ENCODE measurements at regions not wholly inside any gene's neighbourhood (a gene's known extent, or its start where the extent isn't known, plus 50 kb on each side); places are given as distances from the start of the nearest gene placed in this dataset.

DNA sequence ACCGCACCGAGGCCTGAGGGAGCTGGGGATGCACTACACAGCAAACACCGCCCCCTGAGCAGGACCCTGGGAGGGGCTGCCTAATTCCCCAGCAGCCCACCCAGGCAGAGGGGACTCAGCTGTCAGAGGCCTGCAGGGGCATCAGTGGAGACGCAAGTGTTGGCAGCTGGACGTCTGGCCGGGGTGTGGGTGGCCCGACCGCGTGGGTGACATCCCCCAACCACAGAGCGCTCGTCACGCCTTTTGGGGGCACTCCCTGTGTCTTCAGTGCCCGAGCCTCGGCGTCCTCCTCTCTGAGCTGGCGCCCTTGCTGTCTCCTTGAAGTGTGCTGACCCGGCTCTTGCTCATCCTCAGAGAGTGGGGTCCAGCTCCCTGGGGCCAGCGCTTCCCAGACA, 150.2 kb downstream of the BRD1 start:
- no peaks in the 10 kb centered on the region for H3K36me3 Mint-ChIP-seq (ENCODE audit: low read depth)
- no peaks in the 10 kb centered on the region for H3K9me3 Mint-ChIP-seq
- H3K4me1 Mint-ChIP-seq: no peaks in the 10 kb centered on the region
- H3K27ac Mint-ChIP-seq: no peak overlapping the region
- TF ChIP-seq, protein P1, sequence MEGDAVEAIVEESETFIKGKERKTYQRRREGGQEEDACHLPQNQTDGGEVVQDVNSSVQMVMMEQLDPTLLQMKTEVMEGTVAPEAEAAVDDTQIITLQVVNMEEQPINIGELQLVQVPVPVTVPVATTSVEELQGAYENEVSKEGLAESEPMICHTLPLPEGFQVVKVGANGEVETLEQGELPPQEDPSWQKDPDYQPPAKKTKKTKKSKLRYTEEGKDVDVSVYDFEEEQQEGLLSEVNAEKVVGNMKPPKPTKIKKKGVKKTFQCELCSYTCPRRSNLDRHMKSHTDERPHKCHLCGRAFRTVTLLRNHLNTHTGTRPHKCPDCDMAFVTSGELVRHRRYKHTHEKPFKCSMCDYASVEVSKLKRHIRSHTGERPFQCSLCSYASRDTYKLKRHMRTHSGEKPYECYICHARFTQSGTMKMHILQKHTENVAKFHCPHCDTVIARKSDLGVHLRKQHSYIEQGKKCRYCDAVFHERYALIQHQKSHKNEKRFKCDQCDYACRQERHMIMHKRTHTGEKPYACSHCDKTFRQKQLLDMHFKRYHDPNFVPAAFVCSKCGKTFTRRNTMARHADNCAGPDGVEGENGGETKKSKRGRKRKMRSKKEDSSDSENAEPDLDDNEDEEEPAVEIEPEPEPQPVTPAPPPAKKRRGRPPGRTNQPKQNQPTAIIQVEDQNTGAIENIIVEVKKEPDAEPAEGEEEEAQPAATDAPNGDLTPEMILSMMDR (IDR thresholded peaks at IDR 0.05; ENCODE audit: unreplicated experiment in 3 of 3): no peak
- H3K27me3 Mint-ChIP-seq (ENCODE audit: low read depth): peaks cover 79% of the 10 kb centered on the region
- no peak overlapping the region for H3K4me3 Mint-ChIP-seq

DNA sequence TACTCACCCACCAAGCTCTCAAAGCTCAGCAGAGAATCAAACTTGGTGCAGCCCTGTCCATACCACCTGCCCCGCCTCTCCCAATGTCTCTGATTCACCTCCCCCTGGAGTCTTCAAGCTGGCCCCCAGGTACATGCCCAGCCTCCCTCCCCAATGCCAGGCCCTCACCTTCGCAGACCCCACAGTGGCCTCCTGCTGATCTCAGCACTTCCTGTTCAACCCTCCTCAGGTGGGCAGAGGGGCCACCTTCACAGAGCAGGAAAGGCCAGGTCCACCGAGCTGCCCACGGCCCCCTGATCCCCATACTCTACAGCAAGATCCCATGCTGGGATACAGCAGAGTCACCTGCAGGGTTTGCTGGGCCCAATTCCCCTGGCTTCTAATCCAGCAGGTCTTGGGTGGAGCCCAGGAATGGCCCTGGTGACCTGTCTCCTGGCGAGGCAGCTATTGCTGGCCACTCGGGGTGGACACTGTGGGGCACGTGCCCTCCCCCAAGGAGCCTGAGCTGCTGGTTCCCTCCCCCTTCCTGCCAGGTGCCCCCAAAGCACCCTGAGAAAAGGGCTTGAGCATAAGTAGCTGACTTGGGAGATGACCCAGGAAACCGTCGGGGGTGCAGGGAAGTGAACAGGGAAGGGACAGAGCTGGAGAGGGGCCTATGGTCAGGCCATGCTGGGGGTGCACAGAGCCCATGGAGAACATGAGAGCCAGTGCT, 150.7 kb downstream of the BRD1 start:
- Mint-ChIP-seq H3K4me3 (no peak overlapping the region), H3K27ac (no peak overlapping the region), H3K4me1 (peaks cover 2% of the 10 kb centered on the region), H3K36me3 (ENCODE audit: low read depth) (no peaks in the 10 kb centered on the region), H3K9me3 (no peaks in the 10 kb centered on the region), H3K27me3 (ENCODE audit: low read depth) (peaks cover 77% of the 10 kb centered on the region)
- TF ChIP-seq, protein P1 (IDR thresholded peaks at IDR 0.05; ENCODE audit: unreplicated experiment in 3 of 3): no peak

DNA sequence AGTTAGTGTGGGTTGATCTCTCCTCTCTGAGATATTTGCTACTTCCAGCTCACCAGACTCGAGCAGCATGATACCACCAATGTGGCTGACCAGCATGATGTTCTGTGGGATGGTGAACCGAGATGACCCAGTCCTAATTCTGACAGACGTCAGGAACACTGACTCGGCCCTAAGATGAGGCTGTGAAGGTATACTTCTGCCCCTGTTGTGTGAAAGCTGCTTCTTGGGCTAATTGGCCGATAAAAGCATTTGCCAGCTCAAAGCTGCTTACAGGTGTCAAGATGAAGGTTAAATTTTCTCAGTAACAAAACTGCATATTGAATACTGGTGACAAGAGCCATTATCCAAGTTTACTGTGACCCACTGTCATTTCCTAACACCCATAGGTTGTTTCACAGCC, 151.4 kb downstream of the BRD1 start:
- Mint-ChIP-seq H3K27ac (no peak overlapping the region), H3K4me3 (no peak overlapping the region), H3K36me3 (ENCODE audit: low read depth) (no peaks in the 10 kb centered on the region), H3K9me3 (no peaks in the 10 kb centered on the region), H3K4me1 (peaks cover 9% of the 10 kb centered on the region), H3K27me3 (ENCODE audit: low read depth) (peaks cover 80% of the 10 kb centered on the region)
- TF ChIP-seq, protein P1 (IDR thresholded peaks at IDR 0.05; ENCODE audit: unreplicated experiment in 3 of 3): no peak

DNA sequence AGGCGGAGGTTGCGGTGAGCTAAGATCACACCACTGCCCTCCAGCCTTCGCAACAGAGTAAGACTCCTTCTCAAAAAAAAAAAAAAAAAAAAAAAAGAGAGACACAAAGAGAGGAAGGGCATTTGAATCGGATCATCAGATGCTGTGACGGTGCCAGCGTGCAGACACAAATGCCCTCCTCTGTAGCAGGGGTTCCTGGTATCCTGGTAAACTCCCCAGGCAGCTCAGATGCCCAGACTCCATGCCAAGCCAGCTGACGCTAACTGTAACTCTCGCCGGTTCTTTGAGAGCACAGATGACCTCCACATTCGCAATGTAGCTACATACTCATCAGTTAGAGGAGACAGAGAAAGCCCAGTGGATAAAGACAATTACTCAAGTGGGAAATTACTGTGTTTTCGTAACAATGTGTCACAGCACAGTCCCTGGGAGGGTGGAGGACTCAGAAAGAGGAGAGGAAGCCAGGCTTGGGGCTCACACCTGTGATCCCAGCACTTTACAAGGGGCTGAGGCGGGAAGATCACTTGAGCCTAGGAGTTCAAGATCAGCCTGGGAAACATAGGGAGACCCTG, 153.1 kb downstream of the BRD1 start:
- TF ChIP-seq, protein P1 (IDR thresholded peaks at IDR 0.05; ENCODE audit: unreplicated experiment in 3 of 3): no peak
- H3K27ac Mint-ChIP-seq: no peak overlapping the region
- H3K4me1 Mint-ChIP-seq: peaks cover 12% of the 10 kb centered on the region
- H3K9me3 Mint-ChIP-seq: no peaks in the 10 kb centered on the region
- no peak overlapping the region for H3K4me3 Mint-ChIP-seq
- no peaks in the 10 kb centered on the region for H3K36me3 Mint-ChIP-seq (ENCODE audit: low read depth)
- peaks cover 78% of the 10 kb centered on the region for H3K27me3 Mint-ChIP-seq (ENCODE audit: low read depth)

DNA sequence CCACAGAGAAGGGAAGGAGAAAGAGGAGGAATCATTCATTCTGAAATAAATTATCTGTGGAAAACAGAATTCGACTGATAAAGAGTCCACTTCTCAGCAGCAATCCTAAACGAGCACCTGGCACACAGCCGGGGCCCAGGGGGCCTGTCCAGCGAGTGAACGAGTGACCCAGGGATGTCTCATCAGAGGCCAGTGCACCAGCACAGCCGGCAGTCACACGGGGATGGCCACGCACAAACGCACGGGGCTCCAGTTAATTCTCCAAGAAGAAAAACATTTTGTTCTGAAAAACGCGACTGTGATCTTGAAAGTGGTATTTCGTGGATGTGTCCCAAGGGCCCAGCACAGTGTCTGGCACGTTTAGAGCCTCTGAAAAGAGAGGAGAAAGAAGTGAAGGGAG, 154.6 kb downstream of the BRD1 start:
- H3K9me3 Mint-ChIP-seq: peaks cover 2% of the 10 kb centered on the region
- H3K36me3 Mint-ChIP-seq (ENCODE audit: low read depth): no peaks in the 10 kb centered on the region
- H3K27me3 Mint-ChIP-seq (ENCODE audit: low read depth): peaks cover 77% of the 10 kb centered on the region
- H3K4me3 Mint-ChIP-seq: no peak overlapping the region
- peaks cover 12% of the 10 kb centered on the region for H3K4me1 Mint-ChIP-seq
- no peak overlapping the region for H3K27ac Mint-ChIP-seq
- TF ChIP-seq, protein P1 (IDR thresholded peaks at IDR 0.05; ENCODE audit: unreplicated experiment in 3 of 3): no peak

DNA sequence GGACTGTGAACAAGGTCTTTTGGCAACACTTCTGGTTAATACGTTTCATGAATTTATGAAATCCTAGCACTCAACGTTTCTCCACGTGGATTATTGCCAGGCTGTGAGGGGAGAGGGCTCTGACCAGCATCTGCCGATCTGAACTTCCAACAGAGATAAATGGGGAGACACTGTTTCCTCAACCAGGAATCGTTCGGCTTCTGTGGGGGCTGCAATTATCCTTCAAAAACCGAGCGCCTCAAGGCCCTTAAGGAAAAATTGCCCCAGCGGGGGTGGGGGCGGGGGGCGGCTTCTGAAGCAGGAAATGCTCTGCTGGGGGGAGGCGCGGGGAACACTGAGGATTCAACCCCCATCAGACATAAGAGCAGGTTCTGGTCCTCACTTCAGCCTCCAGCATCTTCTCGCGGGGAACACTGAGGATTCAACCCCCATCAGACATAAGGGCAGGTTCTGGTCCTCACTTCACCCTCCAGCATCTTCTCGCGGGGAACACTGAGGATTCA, 155.6 kb downstream of the BRD1 start:
- H3K9me3 Mint-ChIP-seq: peaks cover 2% of the 10 kb centered on the region
- peaks cover 80% of the 10 kb centered on the region for H3K27me3 Mint-ChIP-seq (ENCODE audit: low read depth)
- no peak overlapping the region for H3K27ac Mint-ChIP-seq
- H3K4me3 Mint-ChIP-seq: peak overlapping the region; percentile 65 to 75 (median 71)
- H3K4me1 Mint-ChIP-seq: peaks cover 12% of the 10 kb centered on the region
- no peaks in the 10 kb centered on the region for H3K36me3 Mint-ChIP-seq (ENCODE audit: low read depth)
- TF ChIP-seq, protein P1 (IDR thresholded peaks at IDR 0.05; ENCODE audit: unreplicated experiment in 3 of 3): no peak

Data from nephron (organoid).